Thyroid gland (tissue), 4 donors: ENCODE measurements at regions not wholly inside any gene's neighbourhood (a gene's known extent, or its start where the extent isn't known, plus 50 kb on each side); places are given as distances from the start of the nearest gene placed in this dataset.
"Not testable (repeated sequence)": the region's sequence is repeated elsewhere in the genome, so short reads cannot be mapped to it uniquely, and the experiment has no call there.

Source experiments
- CTCF ChIP-seq, 6 experiments: fragments of 200-600 bp in 3 of 6; fragments of 450-650 bp in 3 of 6; sonication (generic) in 3 of 6; IDR thresholded peaks; one replicate each; pipeline ENCODE4 v1.5.1; 2016 to 2019; ENCODE audit warnings: antibody characterized with exemption in 6 of 6, mild to moderate bottlenecking in 2 of 6, inconsistent platforms in 1 of 6, moderate library complexity in 1 of 6
- POLR2A ChIP-seq, 2 donors: fragments of 450-650 bp; IDR thresholded peaks; one replicate each; pipeline ENCODE4 v1.6.1; 2017; ENCODE audit warnings: antibody characterized with exemption in 2 of 2, mild to moderate bottlenecking in 2 of 2, moderate library complexity in 1 of 2

DNA sequence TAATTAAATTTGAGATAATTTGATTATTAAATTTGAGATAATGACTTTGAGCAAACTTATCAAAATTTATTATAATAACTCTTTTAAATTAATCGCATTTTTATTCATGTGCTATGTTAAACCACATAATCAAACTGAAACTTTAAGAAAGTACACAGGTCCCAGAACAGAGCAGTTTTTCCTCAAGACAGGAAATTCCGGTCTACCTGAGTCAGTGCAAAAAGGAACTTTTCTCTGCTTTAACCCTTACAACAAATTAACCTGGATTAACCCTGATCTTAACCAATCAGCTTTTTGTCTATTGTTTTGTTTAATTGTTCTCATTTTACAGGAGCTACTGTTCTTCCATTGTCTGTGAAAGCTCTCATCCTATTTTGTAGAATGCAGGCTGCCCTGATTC is 195.1 kb downstream of the SPATA31A1 start:
- not testable (repeated sequence) for TF ChIP-seq CTCF, POLR2A (IDR thresholded peaks at IDR 0.05)
